ENCODE measurements at regions not wholly inside any gene's neighbourhood (a gene's known extent, or its start where the extent isn't known, plus 50 kb on each side); places are given as distances from the start of the nearest gene placed in this dataset.

DNA sequence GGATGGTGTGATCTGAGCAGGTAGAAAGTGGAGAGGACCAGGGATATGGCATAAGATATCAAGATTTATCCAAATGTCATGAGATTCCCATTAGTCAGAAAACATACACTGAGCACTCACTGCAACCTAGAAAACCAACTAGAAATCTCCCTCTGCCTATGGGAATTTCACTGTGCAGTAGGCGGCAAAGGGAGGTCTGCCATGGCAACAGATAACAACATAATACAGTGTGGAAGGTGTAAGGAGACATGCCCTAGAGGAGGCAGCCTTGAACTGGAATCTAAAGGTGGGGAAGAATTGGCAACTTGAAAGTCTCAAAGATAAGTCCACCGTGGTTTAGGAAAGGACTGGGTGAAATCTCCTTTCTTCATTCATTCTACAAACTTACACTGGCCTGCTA lies 238.4 kb downstream of the ATG4C start:
- H3K4me3 ChIP-seq, result no peak overlapping the region
- no peak overlapping the region for H3K9ac ChIP-seq (ENCODE audit: low read depth in 2 of 2, low read length in 2 of 2)
- intact Hi-C loops (cut with DNase I), result no loop called here
- no peak for DNase-seq
- no peaks in the 10 kb centered on the region for H3K4me1 ChIP-seq
- H3K27me3 ChIP-seq, result no peaks in the 10 kb centered on the region
- H3K36me3 ChIP-seq, result no peaks in the 10 kb centered on the region
- no peak overlapping the region for H3K27ac ChIP-seq
- no peaks in the 10 kb centered on the region for H3K9me3 ChIP-seq
- TF ChIP-seq CTCF (IDR thresholded peaks at IDR 0.05), result no peak

DNA sequence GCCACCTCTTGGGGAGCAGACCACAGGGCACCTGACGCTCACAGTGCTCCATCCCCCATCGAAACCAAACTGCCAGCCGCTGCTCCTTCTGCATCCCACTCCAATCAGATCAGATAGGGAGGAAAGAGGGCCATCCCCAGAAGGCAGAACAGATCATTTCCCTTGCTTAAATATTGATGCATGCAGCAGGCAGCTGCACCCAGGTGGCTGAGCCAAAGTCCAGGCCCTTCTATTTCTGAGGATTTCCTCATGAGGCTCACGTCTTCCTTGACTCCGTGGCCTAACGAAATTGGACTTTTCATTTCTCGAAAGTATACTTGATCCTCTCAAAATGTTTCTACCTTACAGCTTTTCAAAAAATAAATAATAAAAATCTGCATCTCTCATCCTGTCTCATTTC lies 239.2 kb downstream of the ATG4C start:
- DNase-seq, result no peak
- H3K27me3 ChIP-seq, result no peaks in the 10 kb centered on the region
- no peaks in the 10 kb centered on the region for H3K36me3 ChIP-seq
- no peak overlapping the region for H3K4me3 ChIP-seq
- H3K4me1 ChIP-seq, result no peaks in the 10 kb centered on the region
- TF ChIP-seq CTCF (IDR thresholded peaks at IDR 0.05), result no peak
- no peak overlapping the region for H3K27ac ChIP-seq
- H3K9ac ChIP-seq (ENCODE audit: low read depth in 2 of 2, low read length in 2 of 2), result no peak overlapping the region
- H3K9me3 ChIP-seq, result no peaks in the 10 kb centered on the region
- intact Hi-C loops (cut with DNase I), result no loop called here

DNA sequence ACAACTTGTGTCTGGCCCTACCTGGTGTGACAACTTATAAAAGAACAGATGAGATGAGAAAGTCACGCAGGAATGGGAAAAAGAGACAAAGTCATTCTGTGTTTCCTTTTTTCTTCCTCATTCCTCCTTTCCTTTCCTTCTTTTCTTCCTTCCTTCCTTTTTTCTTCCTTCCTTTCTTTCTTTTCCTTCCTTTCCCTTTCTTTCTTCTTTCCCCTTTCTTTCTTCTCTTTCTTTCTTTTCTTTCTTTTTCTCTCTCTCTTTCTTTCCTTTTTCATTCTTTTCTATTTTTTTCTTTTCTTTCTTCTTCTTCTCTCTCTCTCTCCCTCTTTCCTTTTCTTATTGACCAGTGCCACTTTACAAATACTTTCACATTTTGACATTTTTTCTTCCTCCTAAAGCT lies 239.7 kb downstream of the ATG4C start:
- no peaks in the 10 kb centered on the region for H3K36me3 ChIP-seq
- H3K27me3 ChIP-seq, result no peaks in the 10 kb centered on the region
- no peak overlapping the region for H3K4me3 ChIP-seq
- no peaks in the 10 kb centered on the region for H3K4me1 ChIP-seq
- intact Hi-C loops (cut with DNase I), result no loop called here
- no peak overlapping the region for H3K9ac ChIP-seq (ENCODE audit: low read depth in 2 of 2, low read length in 2 of 2)
- H3K9me3 ChIP-seq, result no peaks in the 10 kb centered on the region
- no peak for TF ChIP-seq CTCF (IDR thresholded peaks at IDR 0.05)
- H3K27ac ChIP-seq, result no peak overlapping the region
- no peak for DNase-seq

- Histone ChIP-seq H3K9me3 (no peaks in the 10 kb centered on the region), H3K4me3 (no peak overlapping the region), H3K4me1 (no peaks in the 10 kb centered on the region), H3K36me3 (no peaks in the 10 kb centered on the region), H3K27me3 (no peaks in the 10 kb centered on the region), H3K27ac (no peak overlapping the region), H3K9ac (ENCODE audit: low read depth in 2 of 2, low read length in 2 of 2) (no peak overlapping the region)
- intact Hi-C loops (cut with DNase I), result no loop called here
- TF ChIP-seq CTCF (IDR thresholded peaks at IDR 0.05), result no peak
- no peak for DNase-seq
Observed at GRCh38 chr1:63024132-63024531, 240.2 kb downstream of the ATG4C start.

DNA sequence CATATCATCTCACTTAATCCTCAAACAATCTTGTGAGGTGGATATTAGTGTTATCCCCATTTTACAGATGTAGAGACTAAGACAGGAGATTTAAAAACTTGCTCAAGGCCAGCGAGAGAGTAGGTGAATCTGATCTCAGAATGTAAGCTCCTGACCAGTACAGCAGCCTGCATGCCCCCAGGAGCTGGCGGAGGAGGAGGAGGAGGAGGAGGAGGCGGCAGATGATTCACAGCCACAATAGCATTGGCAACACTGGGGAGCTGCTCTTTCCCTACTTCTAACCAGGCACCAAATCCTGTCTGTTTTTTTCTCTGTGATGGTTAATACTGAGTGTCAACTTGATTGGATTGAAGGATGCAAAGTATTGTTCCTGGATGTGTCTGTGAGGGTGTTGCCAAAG lies 243.2 kb downstream of the ATG4C start:
- H3K9me3 ChIP-seq, result no peaks in the 10 kb centered on the region
- no peak overlapping the region for H3K4me3 ChIP-seq
- no peaks in the 10 kb centered on the region for H3K36me3 ChIP-seq
- no peak for TF ChIP-seq CTCF (IDR thresholded peaks at IDR 0.05)
- intact Hi-C loops (cut with DNase I), result no loop called here
- H3K9ac ChIP-seq (ENCODE audit: low read depth in 2 of 2, low read length in 2 of 2), result no peak overlapping the region
- no peak overlapping the region for H3K27ac ChIP-seq
- no peaks in the 10 kb centered on the region for H3K27me3 ChIP-seq
- H3K4me1 ChIP-seq, result no peaks in the 10 kb centered on the region
- DNase-seq, result no peak

DNA sequence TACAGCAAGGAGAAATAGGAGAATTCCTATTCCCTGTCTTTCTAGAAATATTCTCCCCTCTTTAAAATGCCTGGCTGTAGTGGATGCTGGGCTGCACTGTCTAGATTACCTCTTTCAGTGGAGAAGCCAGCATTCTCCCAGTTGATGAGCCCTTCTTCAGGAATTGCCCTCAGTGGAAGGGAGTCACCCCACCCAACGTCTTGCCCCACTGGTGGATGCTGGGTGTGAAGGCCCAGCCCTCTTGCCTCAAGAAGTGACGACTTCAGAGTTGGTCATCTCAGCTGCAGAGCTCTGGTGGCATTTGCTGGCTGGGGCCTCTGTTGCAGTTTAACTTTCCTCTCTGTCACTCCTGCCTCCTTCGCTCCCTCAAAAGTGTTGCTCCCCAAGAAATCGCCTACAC lies 248.2 kb downstream of the ATG4C start:
- TF ChIP-seq CTCF (IDR thresholded peaks at IDR 0.05), result no peak
- H3K4me1 ChIP-seq, result no peaks in the 10 kb centered on the region

More for the DNA sequence above, 248.2 kb downstream of the ATG4C start:
- no peaks in the 10 kb centered on the region for H3K9me3 ChIP-seq
- H3K9ac ChIP-seq (ENCODE audit: low read depth in 2 of 2, low read length in 2 of 2), result no peak overlapping the region
- intact Hi-C loops (cut with DNase I), result no loop called here
- no peak for DNase-seq
- no peak overlapping the region for H3K4me3 ChIP-seq
- H3K36me3 ChIP-seq, result no peaks in the 10 kb centered on the region
- no peak overlapping the region for H3K27ac ChIP-seq
- H3K27me3 ChIP-seq, result no peaks in the 10 kb centered on the region

Data from colonic mucosa (tissue), 4 donors.